Body of pancreas (tissue), 4 donors: ENCODE measurements at regions not wholly inside any gene's neighbourhood (a gene's known extent, or its start where the extent isn't known, plus 50 kb on each side); places are given as distances from the start of the nearest gene placed in this dataset.

Experiments
- ATAC-seq: fragments of 150-250 bp; one replicate; pipeline ENCODE4 v1.9.1; 2016
- DNase-seq, 4 donors: peaks; one replicate each; pipeline ENCODE4 v3.0.0-alpha.2; 2019
- H3K27ac ChIP-seq, 4 donors: fragments of 200-600 bp; sonication (generic); 1 replicate in 3 of 4; 2 replicates in 1 of 4; pipeline versions ENCODE4 v1.5.1 to v1.6.1; 2016 to 2019; ENCODE audit warnings: mild to moderate bottlenecking in 1 of 4, mixed read lengths in 1 of 4, moderate library complexity in 1 of 4
- H3K27me3 ChIP-seq, 2 donors: fragments of 200-600 bp; sonication (generic); one replicate each; pipeline ENCODE4 v1.6.0; 2016; ENCODE audit warnings: mild to moderate bottlenecking in 1 of 2
- H3K36me3 ChIP-seq, 2 donors: fragments of 200-600 bp; sonication (generic); replicated peaks in 1 of 2; 2 replicates each; pipeline ENCODE4 v1.5.1; 2016; ENCODE audit warnings: low read depth in 2 of 2; ENCODE audit not compliant: insufficient read depth in 1 of 2
- H3K4me1 ChIP-seq: fragments of 200-600 bp; sonication (generic); one replicate; pipeline ENCODE4 v1.6.0; 2016
- H3K4me3 ChIP-seq, 2 donors: fragments of 200-600 bp; sonication (generic); 1 replicate in 1 of 2; 2 replicates in 1 of 2; pipeline ENCODE4 v1.5.1; 2016 to 2019
- H3K9me3 ChIP-seq, 3 donors: fragments of 200-600 bp; sonication (generic); 1 replicate in 2 of 3; 2 replicates in 1 of 3; pipeline ENCODE4 v1.5.1; 2016
- POLR2A ChIP-seq, 3 donors: fragments of 450-650 bp; IDR thresholded peaks; one replicate each; pipeline ENCODE4 v1.6.1; 2016; ENCODE audit warnings: antibody characterized with exemption in 3 of 3, mild to moderate bottlenecking in 2 of 3
- WGBS, 2 donors: methylation state at CpG; one replicate each; pipeline ENCODE4 v1.1.5; 2017; 5-methylcytosine and 5-hydroxymethylcytosine counted together
- intact Hi-C: fragments of 100-400 bp; cut with DNase I; formaldehyde crosslinking; loops from one replicate; pipeline ENCODE4 v1.15.1; 2023
- TF ChIP-seq, protein P1 (sequence below), 7 experiments: fragments of 450-650 bp in 4 of 7; fragments of 200-600 bp in 3 of 7; sonication (generic) in 3 of 7; IDR thresholded peaks; one replicate each; pipeline ENCODE4 v1.5.1; 2016 to 2019; ENCODE audit warnings: antibody characterized with exemption in 7 of 7

DNA sequence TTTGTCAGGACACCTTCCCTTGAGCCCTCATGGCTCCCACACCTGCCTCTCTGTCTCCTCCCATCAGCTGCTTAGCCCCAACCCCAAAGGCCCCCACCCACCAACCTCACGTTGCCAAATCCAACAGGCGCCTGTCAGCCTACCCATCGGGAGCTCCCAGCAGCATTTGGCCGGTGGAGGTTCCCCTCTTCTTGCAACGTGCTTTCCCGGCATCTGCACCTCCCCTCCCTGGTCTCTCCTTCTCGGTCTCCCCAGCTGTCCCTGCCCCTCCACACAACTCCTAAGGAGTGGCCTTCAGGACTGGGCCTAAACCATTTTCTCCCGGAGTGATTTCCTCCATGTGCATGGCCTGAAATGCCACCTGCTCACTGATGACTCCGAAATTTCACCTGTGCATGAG is 71.9 kb downstream of the KLHDC7A start:
- intact Hi-C loops, result no loop called here
- Histone ChIP-seq H3K27me3 (no peaks in the 10 kb centered on the region), H3K27ac (no peak overlapping the region), H3K4me3 (no peak overlapping the region), H3K9me3 (no peaks in the 10 kb centered on the region), H3K36me3 (no peaks in the 10 kb centered on the region), H3K4me1 (peaks cover 3% of the 10 kb centered on the region)
- ATAC-seq (no peak), DNase-seq (no peak)
- 71 to 83% methylated on average over 9 of the region's 9 CpGs for WGBS, 2 donors
- TF ChIP-seq POLR2A (IDR thresholded peaks at IDR 0.05), result no peak
- TF ChIP-seq, protein P1, sequence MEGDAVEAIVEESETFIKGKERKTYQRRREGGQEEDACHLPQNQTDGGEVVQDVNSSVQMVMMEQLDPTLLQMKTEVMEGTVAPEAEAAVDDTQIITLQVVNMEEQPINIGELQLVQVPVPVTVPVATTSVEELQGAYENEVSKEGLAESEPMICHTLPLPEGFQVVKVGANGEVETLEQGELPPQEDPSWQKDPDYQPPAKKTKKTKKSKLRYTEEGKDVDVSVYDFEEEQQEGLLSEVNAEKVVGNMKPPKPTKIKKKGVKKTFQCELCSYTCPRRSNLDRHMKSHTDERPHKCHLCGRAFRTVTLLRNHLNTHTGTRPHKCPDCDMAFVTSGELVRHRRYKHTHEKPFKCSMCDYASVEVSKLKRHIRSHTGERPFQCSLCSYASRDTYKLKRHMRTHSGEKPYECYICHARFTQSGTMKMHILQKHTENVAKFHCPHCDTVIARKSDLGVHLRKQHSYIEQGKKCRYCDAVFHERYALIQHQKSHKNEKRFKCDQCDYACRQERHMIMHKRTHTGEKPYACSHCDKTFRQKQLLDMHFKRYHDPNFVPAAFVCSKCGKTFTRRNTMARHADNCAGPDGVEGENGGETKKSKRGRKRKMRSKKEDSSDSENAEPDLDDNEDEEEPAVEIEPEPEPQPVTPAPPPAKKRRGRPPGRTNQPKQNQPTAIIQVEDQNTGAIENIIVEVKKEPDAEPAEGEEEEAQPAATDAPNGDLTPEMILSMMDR (IDR thresholded peaks at IDR 0.05), result no peak

DNA sequence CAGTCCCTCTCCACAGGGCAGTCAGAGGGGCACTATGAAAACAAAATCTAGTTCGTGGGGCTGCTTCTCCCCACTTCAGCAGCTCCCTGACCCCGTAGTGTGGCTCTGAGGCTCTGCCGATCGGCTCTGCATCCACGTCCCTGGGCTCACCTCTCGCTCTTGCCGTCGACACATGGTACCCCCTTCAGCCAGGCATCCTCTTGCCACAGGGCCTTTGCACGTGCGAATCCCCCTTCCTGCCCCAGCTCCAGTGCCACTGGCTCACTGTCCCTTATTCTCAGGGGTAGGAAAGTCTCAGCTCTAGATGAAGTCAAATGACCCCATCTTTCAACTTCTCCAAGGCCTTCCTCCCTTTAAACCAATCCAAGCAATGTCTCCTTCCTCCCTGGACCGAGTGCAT is 72.7 kb downstream of the KLHDC7A start:
- no peak for TF ChIP-seq POLR2A (IDR thresholded peaks at IDR 0.05)
- TF ChIP-seq, protein P1 (IDR thresholded peaks at IDR 0.05), result no peak
- peaks cover 10% of the 10 kb centered on the region for H3K4me1 ChIP-seq
- no peaks in the 10 kb centered on the region for H3K9me3 ChIP-seq
- DNase-seq (no peak), ATAC-seq (no peak)
- WGBS, 2 donors, result 89 to 95% methylated on average over 11 of the region's 11 CpGs
- H3K36me3 ChIP-seq, result no peaks in the 10 kb centered on the region
- no peak overlapping the region for H3K4me3 ChIP-seq
- H3K27ac ChIP-seq, result no peak overlapping the region
- H3K27me3 ChIP-seq, result peaks cover 0 to 3% of the 10 kb centered on the region in 2 donors
- intact Hi-C loops, result no loop called here

DNA sequence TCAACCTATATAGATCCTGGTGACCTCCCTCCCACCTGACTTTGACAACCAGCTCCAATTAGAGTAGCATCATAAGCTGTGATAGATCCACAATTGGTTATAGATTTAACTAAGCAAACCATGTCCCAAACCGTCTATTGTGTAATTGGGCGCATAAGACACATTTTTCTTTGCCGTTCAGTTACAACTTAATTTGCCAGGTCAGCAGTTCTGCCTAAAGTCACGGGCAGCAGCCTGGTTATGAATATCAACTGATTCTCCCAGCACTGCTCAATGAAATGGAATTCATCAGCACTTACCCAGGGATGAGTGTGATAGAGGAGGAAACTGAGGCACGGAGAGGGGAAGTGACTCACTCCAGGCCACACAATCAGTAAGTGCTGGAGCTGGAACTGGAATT is 73.4 kb downstream of the KLHDC7A start:
- Histone ChIP-seq H3K36me3 (no peaks in the 10 kb centered on the region), H3K27ac (no peak overlapping the region), H3K9me3 (no peaks in the 10 kb centered on the region), H3K4me3 (no peak overlapping the region), H3K27me3 (peaks cover 0 to 10% of the 10 kb centered on the region in 2 donors), H3K4me1 (peaks cover 10% of the 10 kb centered on the region)
- ATAC-seq, result no peak
- intact Hi-C loops, result no loop called here
- WGBS, 2 donors, result 78 to 79% methylated on average over 5 of the region's 5 CpGs
- no peak for DNase-seq
- TF ChIP-seq, protein P1 (IDR thresholded peaks at IDR 0.05), result no peak
- no peak for TF ChIP-seq POLR2A (IDR thresholded peaks at IDR 0.05)

DNA sequence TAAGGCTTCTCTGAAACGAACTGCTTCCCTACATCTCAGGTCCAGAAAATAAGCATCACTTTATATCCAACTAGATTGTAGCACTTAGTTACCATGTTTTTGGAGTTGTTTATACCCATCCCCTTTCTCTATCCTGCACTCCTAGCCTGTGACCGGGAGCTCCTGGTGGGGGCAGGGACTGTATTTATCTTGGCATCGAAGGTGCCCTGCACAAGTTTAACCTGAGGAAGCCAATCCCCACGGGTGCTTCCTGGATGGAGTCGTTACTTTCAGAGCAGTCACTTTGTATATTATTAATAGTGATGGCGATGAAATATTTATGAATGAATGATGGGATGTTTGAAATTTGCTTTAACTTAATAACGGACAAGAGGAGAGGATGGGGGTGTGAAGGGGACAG is 73.9 kb downstream of the KLHDC7A start:
- WGBS, 2 donors, result 24 to 27% methylated on average over 7 of the region's 7 CpGs

DNA sequence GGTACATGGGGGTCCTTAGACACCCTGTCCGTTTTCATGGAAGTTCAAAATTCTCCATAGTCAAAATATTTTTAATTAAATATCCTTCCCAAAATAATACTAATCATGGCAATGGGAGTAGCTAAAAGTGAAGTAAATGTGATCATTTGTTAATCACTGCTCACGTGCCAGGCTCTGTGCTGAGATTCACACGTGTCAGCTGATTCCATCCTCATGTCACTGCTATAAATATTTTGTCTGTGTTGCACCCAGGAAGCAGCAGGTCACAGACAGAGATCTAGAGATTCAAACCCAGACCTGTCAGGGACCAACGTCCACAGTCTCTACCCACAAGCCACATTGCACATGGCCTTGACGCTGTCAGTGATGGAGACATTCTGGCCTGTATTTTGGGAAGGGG is 74.3 kb downstream of the KLHDC7A start:
- H3K36me3 ChIP-seq, result no peaks in the 10 kb centered on the region
- H3K9me3 ChIP-seq, result no peaks in the 10 kb centered on the region
- TF ChIP-seq, protein P1 (IDR thresholded peaks at IDR 0.05), result no peak
- no peak for TF ChIP-seq POLR2A (IDR thresholded peaks at IDR 0.05)
- ATAC-seq, result no peak
- intact Hi-C loops, result no loop called here
- DNase-seq, result no peak
- 66 to 68% methylated on average over 5 of the region's 5 CpGs for WGBS, 2 donors
- H3K4me3 ChIP-seq, result no peak overlapping the region
- H3K27me3 ChIP-seq, result peaks cover 0 to 11% of the 10 kb centered on the region in 2 donors
- peaks cover 10% of the 10 kb centered on the region for H3K4me1 ChIP-seq
- H3K27ac ChIP-seq, result no peak overlapping the region

More for the DNA sequence above, 73.9 kb downstream of the KLHDC7A start:
- Histone ChIP-seq H3K36me3 (no peaks in the 10 kb centered on the region), H3K27ac (no peak overlapping the region), H3K27me3 (peaks cover 0 to 11% of the 10 kb centered on the region in 2 donors), H3K4me1 (peaks cover 10% of the 10 kb centered on the region), H3K4me3 (no peak overlapping the region), H3K9me3 (no peaks in the 10 kb centered on the region)
- no peak for TF ChIP-seq POLR2A (IDR thresholded peaks at IDR 0.05)
- TF ChIP-seq, protein P1 (IDR thresholded peaks at IDR 0.05), result no peak
- DNase-seq (peak in 1 of 4 donors; percentile 19), ATAC-seq (no peak)
- intact Hi-C loops, result no loop called here
